ENCODE measurements at regions not wholly inside any gene's neighbourhood (a gene's known extent, or its start where the extent isn't known, plus 50 kb on each side); places are given as distances from the start of the nearest gene placed in this dataset.

DNA sequence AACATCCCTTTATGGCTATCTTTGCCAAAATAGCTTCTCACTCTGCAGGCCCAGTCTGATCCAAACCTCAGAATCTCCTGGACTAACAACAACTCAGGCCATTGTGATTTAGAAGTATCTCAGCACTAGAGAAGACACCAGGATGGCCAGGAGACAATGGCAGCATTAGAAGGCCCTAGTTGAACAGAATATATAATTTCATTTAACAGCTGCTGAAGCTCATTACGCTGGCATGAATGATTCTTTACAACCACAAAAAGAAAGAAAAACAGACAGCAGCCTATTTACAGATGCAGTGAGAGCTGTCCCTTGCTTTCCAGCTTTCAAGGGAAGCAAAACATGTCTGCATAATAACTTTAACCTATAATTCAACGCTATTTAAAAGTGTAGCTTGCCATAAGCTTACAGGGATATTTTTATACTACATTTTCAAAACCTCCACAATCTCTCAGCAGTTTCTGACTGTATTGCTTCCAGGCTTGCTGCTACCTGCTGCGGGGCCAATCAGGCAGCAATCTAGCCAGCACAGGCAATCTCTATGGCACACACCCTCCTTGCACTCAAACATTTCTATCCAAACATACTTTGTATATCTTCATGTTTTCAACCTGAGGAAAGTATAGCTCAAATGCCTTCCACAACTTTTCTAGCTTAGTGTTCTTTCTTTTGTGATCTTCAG, 107.3 kb downstream of the OGFRL1 start:
- TF ChIP-seq, protein P1, sequence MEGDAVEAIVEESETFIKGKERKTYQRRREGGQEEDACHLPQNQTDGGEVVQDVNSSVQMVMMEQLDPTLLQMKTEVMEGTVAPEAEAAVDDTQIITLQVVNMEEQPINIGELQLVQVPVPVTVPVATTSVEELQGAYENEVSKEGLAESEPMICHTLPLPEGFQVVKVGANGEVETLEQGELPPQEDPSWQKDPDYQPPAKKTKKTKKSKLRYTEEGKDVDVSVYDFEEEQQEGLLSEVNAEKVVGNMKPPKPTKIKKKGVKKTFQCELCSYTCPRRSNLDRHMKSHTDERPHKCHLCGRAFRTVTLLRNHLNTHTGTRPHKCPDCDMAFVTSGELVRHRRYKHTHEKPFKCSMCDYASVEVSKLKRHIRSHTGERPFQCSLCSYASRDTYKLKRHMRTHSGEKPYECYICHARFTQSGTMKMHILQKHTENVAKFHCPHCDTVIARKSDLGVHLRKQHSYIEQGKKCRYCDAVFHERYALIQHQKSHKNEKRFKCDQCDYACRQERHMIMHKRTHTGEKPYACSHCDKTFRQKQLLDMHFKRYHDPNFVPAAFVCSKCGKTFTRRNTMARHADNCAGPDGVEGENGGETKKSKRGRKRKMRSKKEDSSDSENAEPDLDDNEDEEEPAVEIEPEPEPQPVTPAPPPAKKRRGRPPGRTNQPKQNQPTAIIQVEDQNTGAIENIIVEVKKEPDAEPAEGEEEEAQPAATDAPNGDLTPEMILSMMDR (IDR thresholded peaks at IDR 0.05), result no peak
- TF ChIP-seq EZH2 (IDR thresholded peaks at IDR 0.05; ENCODE audit: borderline replicate concordance, insufficient read depth, low read depth, low read length, poor library complexity, severe bottlenecking), result no peak
